Skin epidermis (tissue), 12 donors: ENCODE measurements at regions not wholly inside any gene's neighbourhood (a gene's known extent, or its start where the extent isn't known, plus 50 kb on each side); places are given as distances from the start of the nearest gene placed in this dataset.
"Not testable (repeated sequence)": the region's sequence is repeated elsewhere in the genome, so short reads cannot be mapped to it uniquely, and the experiment has no call there.

Source experiments
- H3K27ac ChIP-seq, 21 experiments: fragments of 200-600 bp; sonication (generic) in 11 of 21; one replicate each; pipeline ENCODE4 v1.5.0; 2020; ENCODE audit warnings: mild to moderate bottlenecking in 3 of 21, inconsistent platforms in 2 of 21, moderate library complexity in 2 of 21
- H3K4me3 ChIP-seq, 7 experiments: fragments of 200-600 bp; sonication (generic) in 2 of 7; one replicate each; pipeline ENCODE4 v1.5.0; 2020; ENCODE audit warnings: inconsistent platforms in 2 of 7, mild to moderate bottlenecking in 2 of 7, moderate library complexity in 1 of 7

DNA sequence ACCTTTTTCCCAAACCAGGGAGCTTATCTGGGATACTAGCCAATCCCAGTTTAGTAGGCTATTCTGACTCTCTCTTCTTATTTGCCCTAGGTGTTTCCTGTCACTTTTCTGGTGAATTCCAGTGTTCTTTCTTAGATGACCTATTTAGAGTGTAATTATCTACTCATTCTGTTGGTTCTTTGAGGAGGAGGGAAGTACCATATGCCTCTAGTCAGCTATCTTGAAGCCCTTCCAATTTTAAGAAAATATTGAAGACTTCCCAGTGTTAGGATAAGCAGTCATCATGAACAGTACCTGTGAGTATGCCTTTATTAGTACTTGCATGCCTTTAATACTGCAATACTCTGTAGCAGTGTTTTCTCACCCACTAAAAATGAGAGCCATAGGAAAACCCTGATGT, 724.3 kb upstream of the SLITRK1 start:
- H3K4me3 ChIP-seq, result no peak overlapping the region
- no peak overlapping the region for H3K27ac ChIP-seq

DNA sequence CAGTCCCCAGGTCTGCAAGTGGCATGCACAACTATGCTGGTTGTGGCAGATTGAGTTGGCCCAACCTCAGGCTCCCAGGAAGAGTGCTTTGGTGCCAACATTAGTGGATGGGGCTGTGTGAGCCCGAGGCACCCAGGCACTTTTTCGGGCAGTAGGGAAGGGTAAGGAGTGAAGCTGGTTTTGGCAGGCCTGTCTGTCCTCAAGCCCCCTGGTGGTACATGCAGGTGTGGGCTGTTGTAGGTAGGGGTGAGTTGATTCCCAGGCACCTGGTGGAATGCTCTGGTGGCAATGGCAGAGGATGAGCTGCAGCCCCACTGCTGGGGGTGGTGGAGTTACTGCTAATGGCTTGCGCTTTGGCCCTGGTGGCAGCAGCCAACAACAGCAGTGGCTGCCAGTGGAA, 723.7 kb upstream of the SLITRK1 start:
- Histone ChIP-seq H3K4me3 (no peak overlapping the region), H3K27ac (no peak overlapping the region)

DNA sequence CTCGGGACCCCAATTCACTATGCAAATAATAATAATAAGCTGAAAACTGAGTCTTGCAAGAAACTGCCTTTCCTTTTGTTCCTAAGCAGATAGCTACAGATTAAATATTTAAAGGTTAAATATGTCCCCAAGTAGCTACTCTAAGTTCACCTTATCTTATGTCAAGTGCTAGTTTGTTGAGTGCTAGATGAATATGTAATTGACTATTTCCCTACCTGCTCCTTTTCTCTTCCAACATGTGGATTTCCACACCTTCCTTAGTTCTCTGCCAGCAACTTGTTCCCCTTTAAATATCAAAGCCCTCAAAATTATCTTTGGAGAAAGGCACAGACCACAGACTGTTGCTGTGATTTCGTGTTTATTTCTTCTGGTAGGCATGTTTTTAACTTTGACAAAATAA, 709.2 kb upstream of the SLITRK1 start:
- Histone ChIP-seq H3K27ac (no peak overlapping the region), H3K4me3 (no peak overlapping the region)

DNA sequence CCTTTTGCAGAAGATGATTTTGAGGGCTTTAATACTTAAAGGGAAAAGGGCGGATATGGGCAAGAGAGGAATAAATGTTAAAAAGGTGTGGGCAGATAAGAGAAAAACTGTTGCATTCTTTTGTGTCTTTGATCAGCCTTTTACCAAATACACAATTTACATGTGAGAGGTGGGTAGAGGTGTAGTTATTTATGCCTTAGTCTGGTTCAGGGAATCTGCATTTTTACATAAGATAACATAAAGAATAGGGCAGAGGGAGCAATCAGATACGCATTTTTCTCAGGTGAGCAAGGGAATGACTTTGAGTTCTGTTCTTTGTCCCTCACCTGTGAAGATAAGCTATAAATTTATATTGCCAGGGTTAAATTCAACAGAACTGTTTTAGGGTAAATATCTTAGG, 708.4 kb upstream of the SLITRK1 start:
- H3K4me3 ChIP-seq, result no peak overlapping the region
- H3K27ac ChIP-seq, result no peak overlapping the region

DNA sequence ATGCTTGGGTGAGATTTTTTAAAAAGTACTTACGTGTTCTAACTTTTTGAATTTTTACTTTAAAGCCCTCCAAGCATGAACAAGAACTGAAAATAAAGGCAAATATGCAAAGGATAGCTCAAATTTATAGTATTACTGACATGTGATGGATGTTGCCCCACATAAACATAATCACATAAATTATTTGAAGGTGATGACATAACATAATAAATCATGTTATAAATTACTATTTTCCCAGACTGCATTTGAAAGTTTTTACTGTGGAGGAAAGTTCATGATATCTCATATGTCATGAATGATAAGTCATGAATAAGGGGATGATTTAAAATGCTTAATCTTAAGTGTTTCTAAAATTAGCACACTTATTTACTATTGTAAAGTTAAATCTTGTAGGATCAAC, 705.7 kb upstream of the SLITRK1 start:
- H3K27ac ChIP-seq, result no peak overlapping the region
- no peak overlapping the region for H3K4me3 ChIP-seq

DNA sequence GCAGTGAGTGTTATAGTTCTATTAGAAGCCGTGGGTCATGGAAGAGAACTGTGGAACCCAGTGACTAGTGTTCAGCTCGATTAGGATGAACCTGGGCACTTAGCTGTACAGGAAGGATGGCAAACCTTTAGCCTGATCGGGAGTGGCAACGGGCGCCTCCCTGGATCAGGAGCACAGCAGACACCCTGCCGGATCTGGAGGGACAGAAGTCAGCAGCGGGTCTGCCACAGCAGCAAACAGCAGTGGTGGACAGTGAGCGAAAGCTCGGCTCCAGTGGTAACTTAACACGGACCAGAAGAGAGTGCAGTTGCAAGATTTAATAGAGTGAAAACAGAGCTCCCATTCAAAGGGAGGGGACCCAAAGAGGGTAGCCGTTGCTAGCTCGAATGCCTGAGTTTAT, 697.6 kb upstream of the SLITRK1 start:
- H3K27ac ChIP-seq, H3K4me3 ChIP-seq: not testable (repeated sequence)

DNA sequence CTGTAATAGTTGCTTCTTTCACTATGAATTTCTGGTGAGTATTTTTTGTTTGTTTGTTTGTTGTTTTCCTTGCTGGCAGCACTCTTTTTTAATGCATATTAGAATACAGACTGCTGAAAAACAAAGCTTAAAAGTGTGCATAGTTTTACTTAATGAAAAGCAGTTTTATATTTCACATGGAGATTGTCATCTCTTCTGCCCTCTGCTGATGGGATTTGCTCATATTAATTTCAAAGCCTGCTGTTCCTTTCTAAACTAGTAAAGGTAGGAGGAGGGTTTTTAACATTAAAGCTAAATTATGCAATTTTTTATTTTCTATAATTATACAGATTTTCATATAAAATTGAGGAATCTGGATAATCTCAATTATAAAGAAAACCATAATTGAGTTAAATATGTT, 692.6 kb upstream of the SLITRK1 start:
- Histone ChIP-seq H3K4me3 (no peak overlapping the region), H3K27ac (no peak overlapping the region)

DNA sequence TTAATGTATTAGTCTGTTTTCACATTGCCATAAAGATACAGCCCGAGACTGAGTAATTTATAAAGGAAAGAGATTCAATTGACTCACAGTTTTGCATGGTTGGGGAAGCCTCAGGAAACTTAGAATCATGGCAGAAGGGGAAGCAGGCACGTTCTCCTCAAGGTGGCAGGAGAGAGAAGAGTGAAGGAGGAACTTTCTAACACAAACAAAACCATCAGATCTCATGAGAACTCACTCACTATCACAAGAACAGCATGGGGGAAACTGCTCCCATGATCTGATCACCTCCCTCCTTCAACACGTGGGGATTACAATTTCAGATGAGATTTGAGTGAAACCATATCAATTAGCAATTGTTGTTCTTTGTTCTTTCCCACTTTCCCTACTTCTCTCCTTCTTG, 689.0 kb upstream of the SLITRK1 start:
- Histone ChIP-seq H3K4me3 (no peak overlapping the region), H3K27ac (no peak overlapping the region)

DNA sequence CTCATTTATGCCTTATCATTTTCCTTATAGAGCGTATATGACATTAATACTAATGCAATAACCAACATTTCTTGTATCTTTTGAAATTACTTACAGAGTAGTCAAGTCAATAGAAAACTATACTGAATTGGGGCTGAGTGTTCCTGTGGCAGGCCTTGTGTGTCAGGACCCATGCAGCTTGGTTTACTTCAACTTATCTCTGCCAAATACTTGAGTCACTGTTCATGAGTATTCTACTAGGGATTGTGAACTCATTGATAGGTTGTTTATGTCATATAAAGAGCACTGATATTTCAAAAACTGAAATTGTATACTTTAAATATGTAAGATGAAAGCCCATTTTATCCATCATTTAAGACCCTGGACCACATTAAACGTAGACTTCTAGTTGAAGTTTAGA, 688.6 kb upstream of the SLITRK1 start:
- Histone ChIP-seq H3K27ac (no peak overlapping the region), H3K4me3 (no peak overlapping the region)

DNA sequence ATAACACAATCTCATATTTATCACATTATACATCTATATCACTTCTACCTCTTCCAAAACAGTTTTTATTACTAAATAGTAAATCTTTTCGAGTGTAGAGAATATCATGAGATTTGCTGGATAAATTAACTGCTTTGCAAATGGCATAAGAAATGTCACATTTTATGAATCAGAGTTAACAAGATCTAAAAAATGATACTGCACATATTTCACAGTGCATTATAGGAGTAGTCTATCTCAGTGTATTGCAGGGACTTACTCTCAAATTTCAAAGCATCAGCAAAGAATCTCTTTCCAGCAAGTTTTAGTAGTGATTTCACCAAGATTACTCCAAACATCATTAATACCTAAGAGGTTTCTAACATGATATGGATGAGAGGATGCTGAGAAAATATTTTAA, 687.1 kb upstream of the SLITRK1 start:
- no peak overlapping the region for H3K4me3 ChIP-seq

DNA sequence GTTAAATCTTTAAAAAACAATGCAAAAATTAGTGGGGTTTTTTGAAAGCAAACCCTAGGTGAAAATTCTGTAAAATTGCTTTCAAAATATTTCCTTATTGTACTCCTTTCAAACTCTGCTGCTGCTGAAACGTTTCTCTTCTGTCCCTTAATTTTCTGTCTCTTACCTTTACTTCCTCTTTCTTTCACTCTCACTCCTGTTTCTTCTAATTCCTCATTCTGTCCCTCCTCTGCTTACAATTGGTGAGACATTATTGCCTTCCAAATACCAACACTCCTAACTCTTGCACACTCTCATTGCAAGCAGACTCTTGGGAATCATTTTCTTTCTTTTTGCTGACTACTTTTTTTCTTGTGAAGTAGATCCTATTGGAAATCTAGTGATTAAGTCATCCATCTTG, 685.6 kb upstream of the SLITRK1 start:
- Histone ChIP-seq H3K4me3 (no peak overlapping the region), H3K27ac (no peak overlapping the region)

More for the DNA sequence above, 687.1 kb upstream of the SLITRK1 start:
- H3K27ac ChIP-seq, result no peak overlapping the region

DNA sequence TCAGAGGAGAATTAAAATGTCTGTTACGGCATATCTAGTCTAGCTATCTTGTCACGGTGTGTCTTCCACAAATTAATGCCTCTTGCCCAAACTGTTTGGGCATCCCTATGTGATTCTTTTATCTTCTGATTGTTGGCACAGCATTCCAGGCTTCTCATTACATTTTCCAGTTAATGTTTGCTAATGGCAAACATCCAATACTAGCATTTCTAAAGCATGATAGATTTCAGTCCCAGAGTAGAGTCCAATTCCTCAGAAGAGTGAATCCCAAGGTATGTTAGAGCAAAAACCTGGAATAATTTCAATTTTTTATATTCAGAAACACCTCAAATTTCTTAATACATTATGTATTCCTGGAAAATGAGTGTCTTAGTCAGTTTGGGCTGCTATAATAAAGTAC, 684.5 kb upstream of the SLITRK1 start:
- no peak overlapping the region for H3K4me3 ChIP-seq
- H3K27ac ChIP-seq, result no peak overlapping the region

DNA sequence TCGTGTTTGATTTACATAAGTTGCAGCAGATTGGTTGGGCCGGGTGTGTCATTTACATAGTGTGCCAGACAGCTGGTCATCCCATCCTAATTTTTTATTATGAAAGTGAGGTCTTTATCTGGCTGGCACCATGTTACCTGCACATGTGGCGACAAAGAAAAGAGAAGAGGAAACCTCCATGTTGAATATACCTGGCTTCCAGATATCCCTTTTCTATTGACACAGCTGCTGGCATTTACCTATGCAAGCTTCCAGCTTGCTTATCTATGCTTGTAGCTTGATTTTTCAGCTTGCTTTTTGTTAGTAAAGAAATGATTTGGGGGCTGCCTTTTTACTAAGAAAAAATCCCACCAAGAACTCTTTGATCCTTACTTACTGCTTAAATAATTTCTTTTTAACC, 681.3 kb upstream of the SLITRK1 start:
- no peak overlapping the region for H3K27ac ChIP-seq
- H3K4me3 ChIP-seq, result no peak overlapping the region

DNA sequence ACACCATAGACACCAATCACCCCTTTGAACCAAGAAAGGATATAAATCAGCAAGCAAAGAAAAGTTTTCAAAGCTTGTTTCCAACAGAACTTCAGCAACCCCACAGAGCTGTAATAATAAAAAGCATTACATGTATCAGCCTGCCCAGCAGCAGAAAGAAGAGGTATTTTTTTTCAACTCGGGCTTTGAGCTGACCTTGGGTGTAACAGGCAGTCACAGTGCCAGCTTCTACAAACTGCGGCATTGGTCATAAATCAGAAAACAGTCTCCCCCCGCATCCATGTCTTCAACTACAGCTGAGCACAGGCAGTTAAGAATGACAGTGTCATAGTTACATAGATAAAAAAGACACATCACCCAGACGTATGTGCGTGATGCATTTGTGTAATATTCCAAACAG, 671.0 kb upstream of the SLITRK1 start:
- Histone ChIP-seq H3K27ac (no peak overlapping the region), H3K4me3 (no peak overlapping the region)

DNA sequence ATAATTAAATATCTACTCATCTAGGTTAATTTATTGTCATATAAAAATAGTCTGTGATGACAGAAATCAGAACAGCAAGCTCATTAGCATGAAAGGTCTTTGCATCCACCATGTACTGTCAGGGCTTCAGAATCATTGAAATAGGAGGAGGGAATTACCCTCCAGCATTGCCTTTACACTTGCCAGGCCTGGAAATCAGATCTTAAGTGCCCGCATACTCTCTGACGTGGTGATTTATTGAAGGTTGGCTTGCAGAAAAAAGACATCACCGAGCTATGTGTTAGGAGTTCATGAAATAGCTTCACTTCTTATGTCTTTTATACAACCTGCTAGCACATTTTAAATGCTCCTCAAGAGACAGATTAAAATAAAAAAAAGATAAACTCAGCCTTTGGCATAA, 661.7 kb upstream of the SLITRK1 start:
- no peak overlapping the region for H3K4me3 ChIP-seq
- no peak overlapping the region for H3K27ac ChIP-seq

DNA sequence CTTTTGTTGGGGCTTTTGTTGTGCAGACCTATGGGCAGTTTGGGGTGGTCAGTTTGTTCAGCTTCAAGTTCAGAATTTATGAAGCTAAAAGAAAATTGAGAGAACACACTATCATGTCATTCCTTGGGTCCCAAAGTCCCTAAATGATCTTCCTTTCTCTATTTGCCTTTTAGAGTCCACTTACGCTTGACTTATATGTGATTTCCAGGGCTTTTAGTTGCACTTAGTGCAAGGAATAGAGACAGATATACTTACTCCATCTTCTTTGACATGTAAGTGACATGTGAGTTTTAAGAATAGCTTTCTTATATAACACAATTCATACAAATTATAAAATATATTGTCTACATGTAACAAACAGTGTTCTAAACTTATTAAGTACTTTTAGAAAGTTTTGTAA, 660.1 kb upstream of the SLITRK1 start:
- Histone ChIP-seq H3K27ac (no peak overlapping the region), H3K4me3 (no peak overlapping the region)

DNA sequence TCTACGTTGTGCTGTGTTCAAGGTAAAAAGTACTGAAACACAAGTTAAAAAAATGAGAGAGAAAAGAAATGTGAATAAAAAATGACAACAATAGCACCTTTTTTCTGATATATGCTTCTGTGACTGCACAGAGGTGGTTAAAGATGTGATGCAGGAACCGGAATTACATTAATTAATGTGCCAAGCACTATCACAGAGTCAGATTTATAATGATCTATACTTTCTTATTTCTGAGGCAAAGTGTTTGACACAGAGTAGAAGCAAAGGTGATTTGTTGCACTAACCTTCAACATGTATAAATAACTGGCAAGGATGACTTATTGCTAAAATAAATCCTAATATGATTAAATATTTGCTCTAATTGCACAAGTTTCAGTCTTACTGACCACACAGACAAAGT, 654.6 kb upstream of the SLITRK1 start:
- Histone ChIP-seq H3K27ac (no peak overlapping the region), H3K4me3 (no peak overlapping the region)

DNA sequence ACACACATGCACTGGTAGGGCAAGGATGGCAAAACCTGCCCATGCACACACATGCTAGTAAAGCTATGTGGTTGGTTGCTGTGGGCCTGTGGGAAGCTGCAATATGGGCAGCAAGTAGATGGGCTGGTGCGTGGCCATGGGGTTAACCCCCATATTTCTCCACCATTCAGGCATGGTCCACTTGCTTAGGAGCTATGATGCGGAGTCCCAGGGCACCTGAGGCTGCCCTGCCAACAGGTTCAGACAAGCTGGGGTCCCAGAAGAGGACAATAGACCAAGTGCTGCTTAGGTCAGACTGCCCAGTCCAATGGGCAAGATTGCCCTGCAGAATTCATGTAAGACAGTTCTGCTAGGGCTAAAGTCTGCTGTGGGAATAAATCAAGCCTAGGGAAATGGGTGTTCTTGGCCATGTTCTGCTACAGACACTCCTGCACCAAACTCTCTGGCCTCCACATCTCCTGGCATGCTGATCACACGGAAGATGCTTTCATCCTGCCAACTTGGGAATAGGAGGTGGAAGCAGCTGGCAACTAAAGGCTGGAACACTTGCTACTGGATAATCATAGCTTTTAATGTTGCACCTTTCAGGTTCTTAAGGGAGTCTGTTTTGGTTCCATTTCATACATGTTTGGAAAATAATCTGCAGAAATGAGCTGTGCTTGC, 646.3 kb upstream of the SLITRK1 start:
- Histone ChIP-seq H3K4me3 (no peak overlapping the region), H3K27ac (no peak overlapping the region)

DNA sequence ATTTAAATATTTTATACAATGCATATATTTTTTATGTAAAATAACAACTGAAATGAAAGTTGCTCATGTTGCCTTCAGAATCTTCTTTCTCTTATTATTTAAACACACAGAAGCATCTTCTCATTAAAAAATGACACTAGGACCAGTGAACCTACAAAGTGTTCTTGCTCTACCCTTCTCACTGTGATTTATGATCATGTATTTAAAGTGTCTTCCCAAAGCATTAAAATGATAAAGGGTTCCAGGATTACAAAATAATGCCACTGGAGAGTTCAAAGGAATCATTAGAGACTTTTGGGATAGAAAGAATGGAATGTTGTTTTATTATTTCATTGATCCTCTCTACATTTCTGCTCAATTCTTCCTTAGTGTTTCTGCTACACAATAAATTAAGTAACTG, 643.6 kb upstream of the SLITRK1 start:
- H3K27ac ChIP-seq, result no peak overlapping the region
- H3K4me3 ChIP-seq, result no peak overlapping the region

DNA sequence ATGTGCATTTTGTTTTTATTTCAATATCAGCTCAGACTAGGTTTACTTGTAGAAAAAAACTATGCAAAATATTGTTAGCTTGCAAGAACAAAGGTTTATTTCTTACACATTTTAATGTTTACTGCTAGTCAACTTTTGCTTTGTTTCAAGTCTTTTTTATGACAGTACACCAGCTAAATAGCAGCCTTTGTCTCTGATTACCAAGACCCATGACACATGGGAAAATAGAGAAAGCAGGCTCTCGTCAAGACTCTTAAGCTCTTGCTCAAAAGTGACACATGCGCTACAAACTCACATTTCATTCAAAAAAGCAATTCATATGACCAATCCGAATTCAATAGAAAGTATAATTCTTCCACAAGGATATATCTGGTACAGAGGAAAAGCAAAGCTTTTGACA, 642.3 kb upstream of the SLITRK1 start:
- H3K4me3 ChIP-seq, result no peak overlapping the region
- H3K27ac ChIP-seq, result no peak overlapping the region

DNA sequence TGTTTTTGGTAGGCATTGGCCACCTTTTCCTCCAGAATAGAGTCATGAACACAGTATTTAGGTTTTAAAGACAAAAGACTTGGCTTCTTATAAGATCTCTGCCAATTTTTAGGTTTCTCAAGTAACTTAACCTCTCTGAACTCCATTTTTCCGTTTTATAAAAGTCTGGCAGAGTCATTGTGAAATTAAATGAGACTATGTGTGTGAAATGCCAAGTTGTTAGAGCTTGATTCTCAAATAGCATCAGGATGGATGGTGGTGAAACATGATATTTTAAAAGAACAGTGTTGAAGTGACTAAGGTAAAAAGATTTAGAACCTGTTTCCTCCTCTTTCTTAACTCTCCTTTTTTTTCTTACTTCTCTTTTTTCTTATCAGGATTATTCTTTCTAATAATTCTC, 617.7 kb upstream of the SLITRK1 start:
- Histone ChIP-seq H3K4me3 (no peak overlapping the region), H3K27ac (no peak overlapping the region)

DNA sequence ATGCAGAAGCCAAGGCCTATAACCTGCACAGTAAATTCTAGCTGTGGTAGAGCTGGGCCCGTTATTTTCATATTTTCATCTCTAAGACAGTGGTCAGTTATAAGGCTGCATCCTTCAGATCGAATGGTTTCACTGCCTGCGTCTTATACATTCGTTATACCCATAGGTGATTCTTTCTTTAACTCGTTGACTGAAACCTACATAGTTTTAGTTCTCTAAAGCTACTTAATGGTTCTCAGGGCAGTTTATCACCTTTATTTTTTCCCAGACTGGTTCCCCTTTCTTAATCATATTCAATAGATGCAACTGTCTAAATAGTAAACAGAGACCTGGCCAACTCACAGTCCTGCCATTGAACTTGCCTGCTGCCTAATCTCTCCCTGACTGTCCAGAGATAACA, 615.3 kb upstream of the SLITRK1 start:
- no peak overlapping the region for H3K4me3 ChIP-seq
- no peak overlapping the region for H3K27ac ChIP-seq

DNA sequence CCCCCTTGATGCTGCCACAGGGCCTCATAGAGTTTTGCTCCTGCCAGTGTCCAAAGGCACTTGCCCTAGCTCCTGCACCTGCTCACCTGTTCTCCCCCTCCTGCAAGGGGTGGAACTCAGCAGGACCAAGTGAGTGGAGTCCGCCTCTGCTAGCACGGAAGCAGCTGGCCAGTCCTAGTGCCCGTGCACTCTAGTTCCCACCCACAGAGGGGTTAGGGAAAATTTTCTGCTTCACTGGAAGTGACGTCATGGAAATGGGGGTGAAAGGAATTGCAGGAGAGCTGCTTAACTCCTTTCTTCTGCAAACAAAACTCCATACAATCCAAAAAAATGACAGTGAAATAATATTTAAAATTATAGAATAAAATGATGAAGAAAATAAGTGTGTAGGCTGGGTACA, 609.7 kb upstream of the SLITRK1 start:
- no peak overlapping the region for H3K4me3 ChIP-seq
- no peak overlapping the region for H3K27ac ChIP-seq
